ENCODE measurements at regions not wholly inside any gene's neighbourhood (a gene's known extent, or its start where the extent isn't known, plus 50 kb on each side); places are given as distances from the start of the nearest gene placed in this dataset.

DNA sequence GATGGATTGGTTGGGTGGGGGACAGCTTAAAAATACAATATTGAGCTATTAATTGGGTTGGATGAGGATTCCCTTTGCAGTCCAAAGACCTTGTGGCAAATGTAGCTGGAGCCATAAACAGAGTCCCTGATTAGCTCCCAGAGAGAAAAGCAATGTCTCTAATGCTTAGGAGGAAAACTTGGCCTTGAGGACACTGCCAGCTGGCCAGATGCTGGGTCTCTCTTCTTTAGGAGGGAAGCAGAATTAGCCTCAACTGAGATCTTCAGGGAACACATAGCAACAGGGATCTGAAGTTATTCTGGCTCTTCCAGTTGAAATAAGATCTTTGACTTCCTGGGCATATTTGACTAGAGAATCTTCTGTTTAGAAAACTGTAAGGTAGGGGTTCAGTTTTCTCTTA, 121.7 kb upstream of the WWC1 start:
- ChIA-PET CTCF (no interaction called here), POLR2A (no interaction called here)
- Mint-ChIP-seq H3K4me1 (no peaks in the 10 kb centered on the region), H3K9me3 (ENCODE audit: insufficient read depth) (no peaks in the 10 kb centered on the region), H3K4me3 (no peak overlapping the region), H3K27ac (no peak overlapping the region), H3K27me3 (peaks cover 14% of the 10 kb centered on the region)
- Histone ChIP-seq H2AFZ (ENCODE audit: insufficient read depth, low read depth, low read length, poor library complexity, severe bottlenecking) (no peak overlapping the region), H4K20me1 (ENCODE audit: control insufficient read depth, insufficient read depth, low read length, poor library complexity, severe bottlenecking) (no peaks in the 10 kb centered on the region), H3K9ac (ENCODE audit: low read length) (no peak overlapping the region), H3K9me3 (ENCODE audit: control extremely low read depth in 1 of 3, control insufficient read depth in 2 of 3, insufficient read depth in 1 of 3, low read length in 2 of 3) (no peaks in the 10 kb centered on the region), H3K36me3 (replicated peaks in 1 of 2; ENCODE audit: control extremely low read depth in 1 of 2, control insufficient read depth in 1 of 2, extremely low read depth in 1 of 2, insufficient read depth in 2 of 2, low read length in 1 of 2) (no peaks in the 10 kb centered on the region), H3K4me1 (ENCODE audit: control insufficient read depth in 2 of 2, insufficient read depth in 2 of 2, low read length in 2 of 2) (no peaks in the 10 kb centered on the region), H3K4me2 (replicated peaks; ENCODE audit: low read depth, low read length, poor library complexity, severe bottlenecking) (no peak overlapping the region), H3K27ac (ENCODE audit: low read length in 2 of 2) (no peak overlapping the region), H3K79me2 (ENCODE audit: control insufficient read depth, insufficient read depth, low read length) (no peaks in the 10 kb centered on the region), H3K4me3 (ENCODE audit: control extremely low read depth in 1 of 5, extremely low read depth in 1 of 5, insufficient read depth in 1 of 5, low read depth in 2 of 5, low read length in 4 of 5) (no peak overlapping the region), H3K27me3 (replicated peaks in 1 of 4; ENCODE audit: control extremely low read depth in 1 of 4, control insufficient read depth in 3 of 4, insufficient read depth in 4 of 4, low read length in 3 of 4) (peaks cover 0 to 2% (median 0%) of the 10 kb centered on the region in 4 experiments)
- DNase-seq: no peak
- intact Hi-C loops (cut with micrococcal nuclease): no loop called here
- ATAC-seq (ENCODE audit: low read depth): no peak
- no peak for TF ChIP-seq EZH2 (IDR thresholded peaks at IDR 0.05; ENCODE audit: borderline replicate concordance, insufficient read depth, low read depth, low read length, poor library complexity, severe bottlenecking)
- TF ChIP-seq, protein P1, sequence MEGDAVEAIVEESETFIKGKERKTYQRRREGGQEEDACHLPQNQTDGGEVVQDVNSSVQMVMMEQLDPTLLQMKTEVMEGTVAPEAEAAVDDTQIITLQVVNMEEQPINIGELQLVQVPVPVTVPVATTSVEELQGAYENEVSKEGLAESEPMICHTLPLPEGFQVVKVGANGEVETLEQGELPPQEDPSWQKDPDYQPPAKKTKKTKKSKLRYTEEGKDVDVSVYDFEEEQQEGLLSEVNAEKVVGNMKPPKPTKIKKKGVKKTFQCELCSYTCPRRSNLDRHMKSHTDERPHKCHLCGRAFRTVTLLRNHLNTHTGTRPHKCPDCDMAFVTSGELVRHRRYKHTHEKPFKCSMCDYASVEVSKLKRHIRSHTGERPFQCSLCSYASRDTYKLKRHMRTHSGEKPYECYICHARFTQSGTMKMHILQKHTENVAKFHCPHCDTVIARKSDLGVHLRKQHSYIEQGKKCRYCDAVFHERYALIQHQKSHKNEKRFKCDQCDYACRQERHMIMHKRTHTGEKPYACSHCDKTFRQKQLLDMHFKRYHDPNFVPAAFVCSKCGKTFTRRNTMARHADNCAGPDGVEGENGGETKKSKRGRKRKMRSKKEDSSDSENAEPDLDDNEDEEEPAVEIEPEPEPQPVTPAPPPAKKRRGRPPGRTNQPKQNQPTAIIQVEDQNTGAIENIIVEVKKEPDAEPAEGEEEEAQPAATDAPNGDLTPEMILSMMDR (IDR thresholded peaks at IDR 0.05): no peak

DNA sequence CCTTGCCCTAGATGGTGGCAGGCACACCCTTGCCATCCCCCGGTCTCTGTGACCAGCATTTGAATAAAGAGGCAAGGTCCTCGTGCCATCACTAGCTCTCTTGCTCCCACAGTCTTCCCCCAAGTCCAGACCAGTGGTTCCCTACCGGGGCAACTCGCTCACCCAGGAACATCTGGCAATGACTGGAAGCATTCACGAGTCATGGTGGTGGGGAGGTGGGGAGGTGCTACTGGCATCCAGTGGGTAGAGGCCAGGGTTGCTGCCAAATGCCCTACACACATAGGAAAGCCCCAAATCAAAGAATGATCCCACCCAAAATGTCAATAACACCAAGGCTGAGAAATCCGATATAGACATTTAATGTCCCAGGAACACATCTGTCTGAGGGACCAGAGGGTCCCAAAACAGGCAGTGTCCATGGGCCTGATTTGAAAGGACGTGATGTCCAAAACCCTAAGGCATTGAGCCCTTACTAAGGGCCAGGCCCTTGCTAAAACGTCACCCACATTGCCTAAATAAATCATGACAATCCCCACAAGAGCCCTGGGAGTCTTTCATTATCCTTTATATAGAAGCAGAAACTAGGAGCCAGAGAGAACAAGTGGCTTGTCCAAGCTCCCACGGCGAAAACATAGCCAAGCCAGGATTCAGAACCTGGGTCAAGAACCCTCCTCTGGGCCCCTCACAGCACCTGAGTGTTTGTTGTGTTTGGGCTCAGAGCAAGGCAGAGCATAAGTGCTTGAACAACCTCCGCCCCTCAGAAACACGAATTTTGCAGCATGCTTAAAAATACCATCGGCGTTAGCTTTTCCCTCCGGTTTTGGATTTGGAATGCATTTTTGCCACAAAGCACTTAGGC, 119.3 kb upstream of the WWC1 start:
- H3K9me3 Mint-ChIP-seq (ENCODE audit: insufficient read depth): no peaks in the 10 kb centered on the region
- intact Hi-C loops (cut with micrococcal nuclease): no loop called here
- Histone ChIP-seq H4K20me1 (ENCODE audit: control insufficient read depth, insufficient read depth, low read length, poor library complexity, severe bottlenecking) (no peaks in the 10 kb centered on the region), H3K4me2 (replicated peaks; ENCODE audit: low read depth, low read length, poor library complexity, severe bottlenecking) (no peak overlapping the region), H3K27ac (ENCODE audit: low read length in 2 of 2) (no peak overlapping the region), H2AFZ (ENCODE audit: insufficient read depth, low read depth, low read length, poor library complexity, severe bottlenecking) (no peak overlapping the region), H3K36me3 (replicated peaks in 1 of 2; ENCODE audit: control extremely low read depth in 1 of 2, control insufficient read depth in 1 of 2, extremely low read depth in 1 of 2, insufficient read depth in 2 of 2, low read length in 1 of 2) (no peaks in the 10 kb centered on the region), H3K9me3 (ENCODE audit: control extremely low read depth in 1 of 3, control insufficient read depth in 2 of 3, insufficient read depth in 1 of 3, low read length in 2 of 3) (no peaks in the 10 kb centered on the region), H3K27me3 (replicated peaks in 1 of 4; ENCODE audit: control extremely low read depth in 1 of 4, control insufficient read depth in 3 of 4, insufficient read depth in 4 of 4, low read length in 3 of 4) (no peaks in the 10 kb centered on the region), H3K79me2 (ENCODE audit: control insufficient read depth, insufficient read depth, low read length) (no peaks in the 10 kb centered on the region), H3K9ac (ENCODE audit: low read length) (no peak overlapping the region), H3K4me3 (ENCODE audit: control extremely low read depth in 1 of 5, extremely low read depth in 1 of 5, insufficient read depth in 1 of 5, low read depth in 2 of 5, low read length in 4 of 5) (no peak overlapping the region), H3K4me1 (ENCODE audit: control insufficient read depth in 2 of 2, insufficient read depth in 2 of 2, low read length in 2 of 2) (no peaks in the 10 kb centered on the region)
- ChIA-PET POLR2A (no interaction called here), CTCF (no interaction called here)
- no peaks in the 10 kb centered on the region for H3K4me1 Mint-ChIP-seq
- ATAC-seq (ENCODE audit: low read depth): no peak
- no peak overlapping the region for H3K27ac Mint-ChIP-seq
- no peak overlapping the region for H3K4me3 Mint-ChIP-seq
- peaks cover 3% of the 10 kb centered on the region for H3K27me3 Mint-ChIP-seq
- DNase-seq: no peak
- no peak for TF ChIP-seq EZH2 (IDR thresholded peaks at IDR 0.05; ENCODE audit: borderline replicate concordance, insufficient read depth, low read depth, low read length, poor library complexity, severe bottlenecking)
- TF ChIP-seq, protein P1 (IDR thresholded peaks at IDR 0.05): no peak
- 87% methylated on average over 12 of the region's 15 CpGs for WGBS (ENCODE audit: insufficient coverage)
